ENCODE measurements at regions not wholly inside any gene's neighbourhood (a gene's known extent, or its start where the extent isn't known, plus 50 kb on each side); places are given as distances from the start of the nearest gene placed in this dataset.

- no peaks in the 10 kb centered on the region for H3K27me3 ChIP-seq (ENCODE audit: insufficient read depth, low read length)
- H3K23ac ChIP-seq (ENCODE audit: low read length) = no peak overlapping the region
- H3K79me1 ChIP-seq (ENCODE audit: low read length) = no peaks in the 10 kb centered on the region
- H3K27ac ChIP-seq (ENCODE audit: low read depth, low read length) = no peak overlapping the region
- no peak overlapping the region for H4K91ac ChIP-seq (ENCODE audit: low read depth, low read length)
- no peaks in the 10 kb centered on the region for H3K36me3 ChIP-seq (ENCODE audit: control insufficient read depth in 1 of 2, insufficient read depth in 2 of 2, low read length in 2 of 2)
- H3K4ac ChIP-seq (ENCODE audit: low read depth, low read length) = no peak overlapping the region
- no peak overlapping the region for H2BK12ac ChIP-seq (ENCODE audit: low read length)
- no peak overlapping the region for H3K4me3 ChIP-seq (ENCODE audit: low read depth, low read length)
- DNase-seq = no peak
- no peak overlapping the region for H3K9ac ChIP-seq (ENCODE audit: low read length)
- peaks cover 1% of the 10 kb centered on the region for H3K9me3 ChIP-seq (ENCODE audit: insufficient read depth, low read depth, low read length)
- H4K12ac ChIP-seq (ENCODE audit: low read depth, low read length) = no peak overlapping the region
- H3K18ac ChIP-seq (ENCODE audit: low read length) = no peak overlapping the region
- no peak overlapping the region for H3K4me2 ChIP-seq (ENCODE audit: low read length)
- H2BK120ac ChIP-seq (ENCODE audit: insufficient read depth, low read length, poor library complexity) = no peak overlapping the region
- H3K79me2 ChIP-seq (ENCODE audit: control insufficient read depth, insufficient read depth, low read length, poor library complexity) = no peaks in the 10 kb centered on the region
- no peak overlapping the region for H2AFZ ChIP-seq (ENCODE audit: insufficient read depth, low read length, poor library complexity)
- no peak overlapping the region for H3K14ac ChIP-seq (ENCODE audit: low read length)
- no peak overlapping the region for H4K8ac ChIP-seq (ENCODE audit: low read depth, low read length)
- WGBS (ENCODE audit: extremely low coverage, insufficient coverage, insufficient read length) = no CpG with 5 or more reads among the region's 1 CpG
- no peak overlapping the region for H2AK5ac ChIP-seq (ENCODE audit: low read length)
- H3K4me1 ChIP-seq (ENCODE audit: control insufficient read depth in 1 of 2, insufficient read depth in 2 of 2, low read length in 2 of 2) = no peaks in the 10 kb centered on the region
- no peak overlapping the region for H2BK5ac ChIP-seq (ENCODE audit: low read depth, low read length, poor library complexity)
These were observed 89.2 kb upstream of the SNRK start for GRCh38 chr3:43197181-43197580.

GRCh38 chr3:43196721-43197120, 89.6 kb upstream of the SNRK start:
- Histone ChIP-seq H3K79me1 (ENCODE audit: low read length) (no peaks in the 10 kb centered on the region), H3K18ac (ENCODE audit: low read length) (no peak overlapping the region), H3K4me1 (ENCODE audit: control insufficient read depth in 1 of 2, insufficient read depth in 2 of 2, low read length in 2 of 2) (no peaks in the 10 kb centered on the region), H2BK12ac (ENCODE audit: low read length) (no peak overlapping the region), H4K8ac (ENCODE audit: low read depth, low read length) (no peak overlapping the region), H3K79me2 (ENCODE audit: control insufficient read depth, insufficient read depth, low read length, poor library complexity) (no peaks in the 10 kb centered on the region), H3K4ac (ENCODE audit: low read depth, low read length) (no peak overlapping the region), H3K4me3 (ENCODE audit: low read depth, low read length) (no peak overlapping the region), H2AK5ac (ENCODE audit: low read length) (no peak overlapping the region), H3K27me3 (ENCODE audit: insufficient read depth, low read length) (no peaks in the 10 kb centered on the region), H3K14ac (ENCODE audit: low read length) (no peak overlapping the region), H3K9ac (ENCODE audit: low read length) (no peak overlapping the region), H2BK120ac (ENCODE audit: insufficient read depth, low read length, poor library complexity) (no peak overlapping the region), H4K91ac (ENCODE audit: low read depth, low read length) (no peak overlapping the region), H3K9me3 (ENCODE audit: insufficient read depth, low read depth, low read length) (peaks cover 1% of the 10 kb centered on the region), H3K36me3 (ENCODE audit: control insufficient read depth in 1 of 2, insufficient read depth in 2 of 2, low read length in 2 of 2) (no peaks in the 10 kb centered on the region), H3K23ac (ENCODE audit: low read length) (no peak overlapping the region), H2BK5ac (ENCODE audit: low read depth, low read length, poor library complexity) (no peak overlapping the region), H3K4me2 (ENCODE audit: low read length) (no peak overlapping the region), H4K12ac (ENCODE audit: low read depth, low read length) (no peak overlapping the region), H2AFZ (ENCODE audit: insufficient read depth, low read length, poor library complexity) (no peak overlapping the region), H3K27ac (ENCODE audit: low read depth, low read length) (no peak overlapping the region)
- no peak for DNase-seq
- no CpG with 5 or more reads among the region's 6 CpGs for WGBS (ENCODE audit: extremely low coverage, insufficient coverage, insufficient read length)

GRCh38 chr3:43195115-43195498, 89.2 kb upstream of the POMGNT2 start:
- H4K8ac ChIP-seq (ENCODE audit: low read depth, low read length) = no peak overlapping the region
- H2AFZ ChIP-seq (ENCODE audit: insufficient read depth, low read length, poor library complexity) = no peak overlapping the region
- H3K27ac ChIP-seq (ENCODE audit: low read depth, low read length) = no peak overlapping the region
- H3K18ac ChIP-seq (ENCODE audit: low read length) = no peak overlapping the region
- H3K36me3 ChIP-seq (ENCODE audit: control insufficient read depth in 1 of 2, insufficient read depth in 2 of 2, low read length in 2 of 2) = no peaks in the 10 kb centered on the region
- H3K23ac ChIP-seq (ENCODE audit: low read length) = no peak overlapping the region
- H3K14ac ChIP-seq (ENCODE audit: low read length) = no peak overlapping the region
- no peak for DNase-seq
- whole genome bisulfite sequencing (ENCODE audit: extremely low coverage, insufficient coverage, insufficient read length) = no CpG with 5 or more reads among the region's 4 CpGs
- no peak overlapping the region for H3K4me3 ChIP-seq (ENCODE audit: low read depth, low read length)
- no peak overlapping the region for H3K4ac ChIP-seq (ENCODE audit: low read depth, low read length)
- H2BK12ac ChIP-seq (ENCODE audit: low read length) = no peak overlapping the region
- no peaks in the 10 kb centered on the region for H3K4me1 ChIP-seq (ENCODE audit: control insufficient read depth in 1 of 2, insufficient read depth in 2 of 2, low read length in 2 of 2)
- H4K91ac ChIP-seq (ENCODE audit: low read depth, low read length) = no peak overlapping the region
- H3K9ac ChIP-seq (ENCODE audit: low read length) = no peak overlapping the region
- H3K9me3 ChIP-seq (ENCODE audit: insufficient read depth, low read depth, low read length) = peaks cover 2% of the 10 kb centered on the region
- no peaks in the 10 kb centered on the region for H3K79me2 ChIP-seq (ENCODE audit: control insufficient read depth, insufficient read depth, low read length, poor library complexity)
- H2AK5ac ChIP-seq (ENCODE audit: low read length) = no peak overlapping the region
- no peak overlapping the region for H3K4me2 ChIP-seq (ENCODE audit: low read length)
- H2BK5ac ChIP-seq (ENCODE audit: low read depth, low read length, poor library complexity) = no peak overlapping the region
- H3K27me3 ChIP-seq (ENCODE audit: insufficient read depth, low read length) = no peaks in the 10 kb centered on the region
- no peaks in the 10 kb centered on the region for H3K79me1 ChIP-seq (ENCODE audit: low read length)
- no peak overlapping the region for H4K12ac ChIP-seq (ENCODE audit: low read depth, low read length)
- H2BK120ac ChIP-seq (ENCODE audit: insufficient read depth, low read length, poor library complexity) = no peak overlapping the region

- no CpG with 5 or more reads among the region's 6 CpGs for WGBS (ENCODE audit: extremely low coverage, insufficient coverage, insufficient read length)
- no peak overlapping the region for H3K4me3 ChIP-seq (ENCODE audit: low read depth, low read length)
- no peak overlapping the region for H4K8ac ChIP-seq (ENCODE audit: low read depth, low read length)
- H3K79me2 ChIP-seq (ENCODE audit: control insufficient read depth, insufficient read depth, low read length, poor library complexity) = no peaks in the 10 kb centered on the region
- H3K23ac ChIP-seq (ENCODE audit: low read length) = no peak overlapping the region
- H3K18ac ChIP-seq (ENCODE audit: low read length) = no peak overlapping the region
- H2BK120ac ChIP-seq (ENCODE audit: insufficient read depth, low read length, poor library complexity) = no peak overlapping the region
- no peaks in the 10 kb centered on the region for H3K79me1 ChIP-seq (ENCODE audit: low read length)
- H4K12ac ChIP-seq (ENCODE audit: low read depth, low read length) = no peak overlapping the region
- no peak overlapping the region for H2AK5ac ChIP-seq (ENCODE audit: low read length)
- H4K91ac ChIP-seq (ENCODE audit: low read depth, low read length) = no peak overlapping the region
- H3K4me2 ChIP-seq (ENCODE audit: low read length) = no peak overlapping the region
- no peak overlapping the region for H2BK5ac ChIP-seq (ENCODE audit: low read depth, low read length, poor library complexity)
- DNase-seq = no peak
- H2AFZ ChIP-seq (ENCODE audit: insufficient read depth, low read length, poor library complexity) = no peak overlapping the region
- no peaks in the 10 kb centered on the region for H3K27me3 ChIP-seq (ENCODE audit: insufficient read depth, low read length)
- no peaks in the 10 kb centered on the region for H3K36me3 ChIP-seq (ENCODE audit: control insufficient read depth in 1 of 2, insufficient read depth in 2 of 2, low read length in 2 of 2)
- no peaks in the 10 kb centered on the region for H3K4me1 ChIP-seq (ENCODE audit: control insufficient read depth in 1 of 2, insufficient read depth in 2 of 2, low read length in 2 of 2)
- no peak overlapping the region for H3K9ac ChIP-seq (ENCODE audit: low read length)
- H2BK12ac ChIP-seq (ENCODE audit: low read length) = no peak overlapping the region
- H3K14ac ChIP-seq (ENCODE audit: low read length) = no peak overlapping the region
- H3K9me3 ChIP-seq (ENCODE audit: insufficient read depth, low read depth, low read length) = peaks cover 2% of the 10 kb centered on the region
- no peak overlapping the region for H3K4ac ChIP-seq (ENCODE audit: low read depth, low read length)
- no peak overlapping the region for H3K27ac ChIP-seq (ENCODE audit: low read depth, low read length)
These were observed 88.7 kb upstream of the POMGNT2 start for GRCh38 chr3:43194490-43195114.
